GM12872 (cell line): ENCODE measurements at regions not wholly inside any gene's neighbourhood (a gene's known extent, or its start where the extent isn't known, plus 50 kb on each side); places are given as distances from the start of the nearest gene placed in this dataset.

ENCODE experiments used
- CTCF ChIP-seq: IDR thresholded peaks from 3 replicates; pipeline ENCODE4 v1.5.1; 2011; ENCODE audit warnings: low read depth, mild to moderate bottlenecking, low read length, moderate library complexity; ENCODE audit not compliant: insufficient read depth

DNA sequence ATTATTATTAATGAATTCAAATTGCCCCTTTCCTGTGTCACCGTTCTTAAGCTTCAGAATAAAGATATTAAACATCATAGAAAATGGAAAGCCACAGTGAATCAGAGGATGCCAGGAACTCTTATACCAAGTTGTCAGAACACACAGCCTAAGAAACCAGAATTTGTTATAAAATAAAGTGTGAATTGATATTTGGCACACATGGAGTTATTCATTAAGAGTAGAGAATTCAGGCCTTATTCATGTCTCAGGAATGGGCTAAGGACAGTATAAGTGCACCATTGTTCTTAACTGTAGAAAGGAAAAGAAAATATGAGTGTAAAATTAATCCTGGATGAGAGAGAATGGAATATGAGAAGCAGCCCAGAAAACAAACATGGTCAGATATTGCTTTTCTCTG lies 86.7 kb upstream of the ATP8B1 start:
- no peak for TF ChIP-seq CTCF

GRCh38 chr18:57887543-57888383 lies 84.6 kb upstream of the ATP8B1 start:
- TF ChIP-seq CTCF: no peak

GRCh38 chr18:57885931-57886330 lies 82.8 kb upstream of the ATP8B1 start:
- no peak for TF ChIP-seq CTCF

- TF ChIP-seq CTCF: no peak
Measured at GRCh38 chr18:57882465-57882864, 79.3 kb upstream of the ATP8B1 start.

GRCh38 chr18:57881818-57882413 lies 78.8 kb upstream of the ATP8B1 start:
- peak; percentile 94 for TF ChIP-seq CTCF

GRCh38 chr18:57869221-57869620 lies 66.1 kb upstream of the ATP8B1 start:
- TF ChIP-seq CTCF: no peak

DNA sequence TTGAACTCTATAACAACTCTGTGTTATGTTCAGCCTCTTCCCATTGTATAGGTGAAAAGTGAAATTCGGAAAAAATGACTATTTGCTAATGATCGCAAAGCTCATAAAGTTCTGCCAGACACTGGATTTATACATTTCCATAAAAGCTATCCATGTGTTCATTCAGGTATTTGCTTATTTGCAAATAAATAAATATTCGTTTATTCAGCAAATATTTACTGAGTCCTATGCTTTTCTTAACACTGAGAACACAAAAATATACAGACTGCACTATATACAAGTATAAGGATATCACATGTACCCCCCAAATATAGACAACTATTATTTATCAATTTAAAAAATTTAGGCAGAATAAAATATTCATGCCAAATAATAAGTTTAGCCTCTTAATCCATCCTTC lies 63.2 kb upstream of the ATP8B1 start:
- no peak for TF ChIP-seq CTCF
